D341Med (cell line): ENCODE measurements at regions not wholly inside any gene's neighbourhood (a gene's known extent, or its start where the extent isn't known, plus 50 kb on each side); places are given as distances from the start of the nearest gene placed in this dataset.

Experiments used
- DNase-seq: peaks from one replicate; pipeline ENCODE4 v3.0.0; 2012; ENCODE audit warnings: low spot score

DNA sequence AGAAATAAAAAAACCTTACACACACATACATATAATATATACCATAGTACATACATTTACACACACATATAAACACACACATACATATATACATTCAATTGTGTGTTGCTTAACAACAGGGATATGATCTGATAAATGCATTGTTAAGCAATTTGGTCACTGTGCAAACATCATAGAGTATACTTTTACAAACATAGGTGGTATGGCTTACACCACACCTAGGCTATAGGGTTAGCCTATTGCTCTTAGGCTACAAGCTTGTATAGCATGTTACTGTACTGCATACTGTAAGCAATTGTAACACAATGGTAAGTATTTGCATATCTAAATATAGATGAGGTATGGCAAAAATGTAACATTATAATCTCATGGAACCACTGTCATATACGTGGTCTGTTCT, 156.8 kb upstream of the ERBB4 start:
- DNase-seq, result no peak

DNA sequence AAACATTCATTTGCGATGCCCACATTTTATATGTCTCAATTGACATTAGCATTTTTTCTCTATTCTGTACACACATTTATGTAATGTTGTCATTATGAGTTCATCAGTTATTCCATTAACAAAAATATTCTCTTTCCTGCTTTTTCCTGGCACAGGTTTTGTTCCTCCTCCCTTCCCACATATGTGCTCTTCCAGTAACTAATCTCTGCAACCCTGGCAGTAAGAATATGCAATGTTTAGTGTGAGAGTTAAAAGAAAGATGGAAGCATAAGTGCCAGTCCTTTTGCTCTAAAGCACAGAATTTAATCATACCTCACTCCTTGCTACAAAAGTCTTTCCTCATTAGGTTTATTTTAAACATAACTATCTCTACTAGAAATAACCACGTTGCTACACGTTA, 155.8 kb upstream of the ERBB4 start:
- no peak for DNase-seq

DNA sequence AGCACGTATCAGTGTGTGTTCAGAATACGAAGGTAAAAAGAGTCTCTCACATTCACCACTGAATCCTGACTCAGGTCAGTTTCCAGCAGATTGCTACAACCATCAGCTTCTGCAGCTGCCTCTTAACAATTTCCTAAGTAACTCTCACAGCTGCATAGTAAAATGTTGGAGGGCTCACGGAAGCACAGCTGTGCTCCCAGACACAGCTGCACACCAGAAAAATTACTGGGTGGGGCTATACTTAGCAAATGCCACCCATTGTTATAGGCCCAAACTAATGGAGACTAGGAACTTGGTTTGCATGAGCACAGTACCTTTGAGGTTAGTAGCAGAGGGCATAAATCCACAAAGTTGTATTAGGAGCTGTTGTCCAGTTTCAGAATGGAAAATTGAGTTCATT, 153.9 kb upstream of the ERBB4 start:
- DNase-seq, result no peak

DNA sequence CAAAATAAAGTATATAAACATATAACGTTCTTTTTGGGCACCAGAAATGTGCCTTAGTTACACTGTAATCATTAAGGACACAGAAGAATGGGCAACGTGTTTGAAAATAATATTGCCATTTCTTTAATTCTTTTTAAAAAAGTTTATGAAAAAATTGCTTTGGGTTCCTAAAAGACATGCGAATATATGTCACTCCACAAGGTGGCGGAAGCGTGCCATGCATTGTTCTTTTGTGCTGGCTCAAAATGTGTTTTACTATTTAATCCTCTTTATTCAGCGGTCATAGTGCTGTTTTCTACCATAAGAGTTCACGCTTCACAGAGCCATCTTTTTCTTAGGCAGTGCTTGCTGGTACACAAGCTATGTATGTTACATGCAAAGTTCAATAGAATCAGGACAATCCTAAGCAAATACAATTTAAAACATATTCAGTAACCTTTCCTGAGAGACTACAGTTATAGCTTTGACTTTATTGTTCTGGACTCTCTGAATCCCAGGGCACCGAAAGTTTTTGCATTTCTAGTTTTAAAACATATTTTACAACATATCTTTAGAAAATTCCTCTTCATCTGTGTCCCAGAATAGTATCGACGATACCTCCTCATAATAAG, 147.8 kb upstream of the ERBB4 start:
- peak; percentile 55 for DNase-seq

DNA sequence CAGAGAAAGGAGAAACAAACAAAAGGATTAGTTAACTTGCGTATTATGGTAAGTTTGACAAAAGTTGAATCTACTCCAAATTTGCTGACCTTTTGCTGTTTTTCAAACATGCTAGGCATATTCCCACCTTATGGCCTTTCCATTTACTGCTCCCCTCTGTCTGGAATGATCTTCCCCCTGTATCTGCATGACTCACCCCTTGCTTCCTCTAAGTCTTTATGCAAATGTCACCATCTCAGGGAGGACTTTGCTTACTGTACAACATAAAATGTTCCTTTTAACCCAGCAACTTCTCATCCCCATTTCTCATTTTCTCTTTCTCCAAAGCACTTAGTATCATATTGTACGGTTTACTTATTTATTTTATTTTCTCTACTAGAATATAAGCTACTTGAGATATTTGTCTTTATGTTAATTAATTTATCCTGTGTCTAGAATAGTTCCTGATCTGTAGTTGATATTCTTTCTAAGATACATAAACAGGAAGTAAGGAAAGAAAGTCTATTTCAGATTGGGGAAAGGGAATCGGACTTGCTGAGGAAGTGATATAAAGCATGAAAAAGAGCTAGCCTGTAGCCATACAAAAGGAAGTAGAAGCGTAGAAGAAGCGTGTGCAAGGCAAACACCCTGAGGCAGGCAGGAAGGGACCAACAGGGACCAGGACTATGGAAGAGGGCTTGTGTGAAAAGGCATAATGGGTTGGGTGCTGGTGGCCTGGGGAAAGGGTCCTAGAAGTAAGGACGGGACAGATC, 144.9 kb upstream of the ERBB4 start:
- no peak for DNase-seq

DNA sequence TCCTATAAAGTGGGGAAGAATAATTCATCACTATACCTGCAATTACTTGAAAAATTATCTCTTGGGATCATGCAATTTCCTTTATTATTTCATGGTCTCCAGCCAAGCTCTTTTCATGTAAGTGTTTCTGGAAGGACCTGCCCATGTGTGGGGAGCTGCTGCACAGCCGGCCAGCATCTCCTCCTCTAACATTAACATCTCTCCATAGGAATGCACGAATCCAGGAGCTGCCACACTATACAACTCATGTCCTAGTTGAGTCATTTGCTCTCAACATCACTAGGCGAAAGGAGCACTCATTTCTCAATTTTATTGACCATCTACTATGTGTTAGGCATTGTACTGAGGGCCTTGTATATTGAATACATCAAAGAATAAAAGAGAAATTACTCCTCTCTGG, 144.3 kb upstream of the ERBB4 start:
- DNase-seq, result no peak

DNA sequence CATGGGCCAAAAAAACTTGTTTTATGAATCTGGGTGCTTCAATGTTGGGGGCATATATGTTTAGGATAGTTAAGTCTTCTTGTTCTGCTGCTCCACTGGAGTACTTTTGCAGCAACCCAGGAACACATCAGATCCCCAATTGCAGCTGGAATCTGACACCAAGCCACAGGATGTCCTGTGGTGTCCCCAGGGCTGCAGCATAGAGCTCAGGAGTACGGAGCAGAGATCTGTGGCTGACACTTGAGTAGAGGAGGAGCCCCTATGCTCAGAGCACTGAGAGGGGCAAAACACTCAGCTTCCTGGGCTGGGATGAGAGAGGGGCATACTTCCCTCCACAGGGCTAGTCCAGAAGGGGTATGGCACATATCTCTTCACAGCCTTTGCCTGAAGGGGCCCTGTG, 138.9 kb upstream of the ERBB4 start:
- no peak for DNase-seq

DNA sequence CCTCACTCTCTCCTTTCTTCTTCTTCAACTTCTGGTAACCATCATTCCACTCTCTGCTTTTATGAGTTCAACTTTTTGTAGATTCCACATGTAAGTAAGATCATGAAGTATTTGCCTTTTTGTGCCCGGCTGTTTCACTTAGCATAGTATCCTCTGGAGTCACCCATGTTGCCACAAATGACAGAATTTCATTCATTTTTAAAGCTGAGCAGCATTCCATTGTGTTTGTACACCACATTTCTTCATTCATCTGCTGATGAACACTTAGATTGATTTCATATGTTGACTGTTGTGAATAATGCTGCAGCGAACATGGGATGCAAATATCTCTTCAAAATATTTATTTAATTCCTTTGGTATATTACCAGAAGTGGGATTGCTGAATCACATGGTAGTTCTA, 133.6 kb upstream of the ERBB4 start:
- DNase-seq, result no peak

DNA sequence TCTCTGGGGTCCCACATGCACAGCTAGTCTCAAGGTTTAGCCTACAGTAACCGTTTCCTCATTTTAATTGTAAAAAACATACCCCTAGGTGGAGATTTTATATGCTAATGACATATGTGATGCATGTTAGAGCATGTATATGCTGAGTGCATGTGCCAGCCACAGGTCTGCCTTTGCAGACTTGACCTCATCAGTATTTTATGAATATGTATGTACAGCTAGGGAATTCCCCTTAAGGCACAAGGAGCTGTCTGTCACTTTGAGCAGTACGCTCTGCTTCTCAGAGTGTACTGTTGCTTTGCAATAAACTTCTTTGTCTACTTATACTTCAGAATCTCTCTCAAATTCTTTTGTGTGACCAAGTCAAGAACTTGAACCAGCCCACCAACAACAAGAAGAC, 131.2 kb upstream of the ERBB4 start:
- DNase-seq, result no peak

DNA sequence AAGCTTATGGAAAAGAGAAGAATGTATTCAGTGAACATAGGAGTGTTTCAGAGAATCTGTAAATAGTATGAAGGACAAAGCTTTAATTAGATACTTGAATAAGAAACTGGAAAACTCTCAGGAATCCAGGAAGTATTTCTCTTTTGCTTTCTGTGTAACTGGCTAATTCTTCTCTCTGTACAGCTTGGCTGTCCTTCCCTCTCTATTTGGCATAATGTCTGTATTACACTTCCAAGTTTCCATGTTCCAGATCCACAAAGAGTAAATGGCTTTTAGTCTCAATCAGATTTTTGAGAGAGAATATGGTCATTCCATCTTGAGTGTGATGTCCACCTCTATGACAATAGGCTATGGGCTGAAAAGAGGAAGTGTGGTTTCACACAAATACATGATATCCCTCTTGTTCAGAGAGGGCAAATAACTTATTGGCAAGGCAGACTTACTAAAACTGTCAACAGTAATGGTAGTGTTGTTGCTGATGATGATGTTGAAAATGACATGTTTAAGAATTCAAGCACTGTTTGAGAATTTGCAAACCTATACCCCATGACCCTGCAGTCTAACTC, 129.2 kb upstream of the ERBB4 start:
- DNase-seq, result no peak

DNA sequence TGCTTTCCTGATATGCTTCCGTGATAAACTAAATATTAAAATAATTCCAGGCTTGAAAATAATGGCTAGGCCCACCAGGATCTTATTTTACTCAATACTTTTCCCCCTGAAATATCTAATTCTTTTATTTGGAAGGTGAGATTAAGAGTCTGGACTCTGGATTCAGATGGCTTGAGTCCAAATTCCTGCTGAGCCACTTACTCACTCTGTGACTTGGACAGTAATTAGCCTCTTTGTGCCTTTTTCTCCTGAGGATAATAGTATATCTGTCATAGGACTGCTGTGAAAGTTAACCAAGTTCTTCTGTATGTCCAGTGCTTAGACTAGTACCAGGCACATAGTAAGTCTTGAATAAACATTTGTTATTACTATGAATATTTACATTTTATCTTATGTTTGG, 127.3 kb upstream of the ERBB4 start:
- DNase-seq, result no peak

DNA sequence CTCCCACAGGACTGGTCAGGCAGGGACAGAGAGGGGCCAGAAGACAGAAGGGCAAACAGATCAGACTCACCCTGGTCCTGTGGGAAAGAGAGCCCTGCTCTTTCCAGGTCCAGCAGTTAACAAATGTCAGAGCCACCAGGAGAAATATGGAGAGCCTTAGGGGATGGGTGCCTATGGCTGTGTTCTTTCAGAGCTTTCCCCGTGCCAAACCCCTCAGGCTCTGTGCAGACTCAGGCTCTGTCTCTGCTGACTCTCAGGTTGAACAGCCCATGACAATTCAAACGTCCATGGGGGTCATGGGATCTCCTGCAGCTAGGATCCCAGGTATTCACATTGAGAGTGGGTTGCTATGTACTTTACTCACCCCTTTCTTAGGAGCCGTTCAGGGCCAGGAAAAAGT, 120.8 kb upstream of the ERBB4 start:
- no peak for DNase-seq

DNA sequence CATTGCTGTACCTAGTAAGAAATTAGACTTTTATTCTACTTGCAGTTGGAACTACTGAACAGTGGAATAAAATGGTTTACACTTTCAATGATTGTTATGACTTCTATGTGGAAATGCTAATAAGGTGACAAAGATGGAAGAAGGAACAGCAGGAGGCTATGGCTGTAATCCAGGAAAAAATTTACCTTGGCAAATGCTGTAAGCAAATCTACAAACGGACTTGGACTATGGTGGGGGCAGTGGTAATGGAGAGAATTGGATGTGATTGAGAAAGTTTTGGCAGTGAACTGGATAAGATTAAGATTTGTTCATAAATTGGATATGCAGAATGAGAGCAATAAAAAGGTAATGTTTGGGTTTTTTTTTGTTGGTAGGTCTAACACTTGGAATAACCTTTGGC, 111.0 kb upstream of the ERBB4 start:
- no peak for DNase-seq

DNA sequence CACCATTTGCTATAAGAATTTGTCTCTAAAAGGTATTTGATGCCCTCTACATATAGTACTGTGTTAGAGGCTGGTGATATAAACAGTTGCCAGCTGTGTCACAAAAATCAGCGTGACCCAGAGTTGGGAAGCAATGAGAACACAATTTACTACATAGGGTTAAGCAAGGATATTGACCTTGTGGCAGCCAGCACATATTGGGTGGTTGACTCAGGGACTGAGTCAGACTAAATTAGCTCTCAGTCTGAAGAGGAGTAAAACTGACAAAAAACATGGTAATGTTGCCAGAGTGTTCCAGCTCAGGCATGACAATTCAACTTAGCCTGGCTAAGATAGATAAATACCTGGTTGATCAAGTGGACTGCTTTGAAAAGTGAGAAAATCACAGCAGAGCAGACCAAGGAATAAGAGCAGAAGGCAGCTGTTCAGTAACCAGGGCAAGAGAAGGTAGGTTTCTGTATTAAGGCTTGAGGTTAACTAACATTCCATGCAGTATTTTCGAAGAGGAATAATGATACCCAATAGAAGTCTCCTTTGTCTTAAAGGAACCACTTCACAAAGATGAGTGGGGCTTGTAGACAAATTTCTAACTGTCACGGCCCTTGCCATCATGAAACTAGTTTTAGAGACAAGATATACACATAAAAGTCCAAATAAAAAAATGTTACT, 108.2 kb upstream of the ERBB4 start:
- no peak for DNase-seq

DNA sequence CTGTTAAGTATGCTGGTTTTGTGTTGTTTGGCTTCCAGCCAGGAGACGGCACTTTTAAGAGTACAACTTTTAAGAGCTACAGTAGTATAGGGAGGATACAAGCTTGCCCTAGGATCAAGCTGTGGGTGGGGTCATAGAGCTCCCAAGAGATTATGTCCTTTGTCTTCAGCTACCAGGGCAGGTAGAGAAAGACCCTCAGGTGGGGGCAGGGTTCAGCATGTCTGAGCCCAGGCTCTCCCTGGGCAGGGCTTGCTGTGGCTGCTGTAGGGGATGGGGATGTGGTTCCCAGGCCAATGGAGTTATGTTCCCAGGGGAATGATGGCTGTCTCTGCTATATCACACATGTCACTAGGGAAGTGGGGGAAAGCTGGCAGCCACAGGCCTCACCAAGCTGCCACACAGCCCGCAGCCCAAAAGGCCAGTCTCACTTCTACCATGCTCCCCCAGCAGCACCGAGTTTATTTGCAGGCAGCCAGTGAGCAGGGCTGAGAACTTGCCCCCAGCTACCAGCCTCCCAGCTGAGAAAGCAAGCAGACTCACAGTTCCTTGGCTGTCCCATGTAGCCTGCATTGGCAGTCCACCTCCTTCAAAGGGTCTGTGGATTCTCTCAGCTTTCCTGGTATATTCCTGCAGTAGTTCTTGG, 105.7 kb upstream of the ERBB4 start:
- DNase-seq, result no peak

DNA sequence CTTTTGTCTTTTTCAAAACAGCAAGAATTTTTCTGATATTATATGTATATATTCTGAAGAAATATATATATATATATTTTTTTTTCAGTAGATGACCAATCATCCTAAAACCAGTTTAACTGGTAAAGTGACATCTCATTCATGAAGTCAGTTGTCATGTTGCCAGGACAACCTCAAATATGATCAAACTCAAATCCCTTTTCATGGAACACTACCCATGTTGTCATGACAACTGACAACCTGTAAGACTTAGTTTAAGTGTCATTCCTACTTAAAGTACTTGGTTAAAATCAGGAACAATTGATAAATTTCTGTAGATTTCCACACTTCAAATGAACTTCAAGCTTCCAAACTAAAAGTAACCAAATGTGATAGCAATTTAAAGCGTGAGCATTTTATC, 101.8 kb upstream of the ERBB4 start:
- DNase-seq, result no peak

DNA sequence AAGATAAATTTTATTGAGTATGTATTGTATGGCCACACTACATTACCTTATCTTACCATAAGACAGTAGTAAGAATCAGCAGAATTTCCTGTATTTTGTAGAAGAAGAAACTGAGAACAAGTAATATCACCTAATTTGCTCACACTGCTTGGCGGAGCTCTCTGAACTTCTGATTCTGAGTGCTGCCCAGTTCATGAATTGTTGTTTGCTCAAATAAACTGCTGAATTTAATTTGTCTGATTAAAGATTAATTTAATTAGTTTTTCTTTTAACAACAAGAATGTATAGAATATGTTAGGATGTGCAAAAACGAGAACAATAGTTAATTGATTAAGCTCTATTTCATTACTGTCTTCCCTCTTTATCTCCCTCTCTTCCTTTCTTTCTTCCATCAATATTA, 100.1 kb upstream of the ERBB4 start:
- DNase-seq, result no peak

DNA sequence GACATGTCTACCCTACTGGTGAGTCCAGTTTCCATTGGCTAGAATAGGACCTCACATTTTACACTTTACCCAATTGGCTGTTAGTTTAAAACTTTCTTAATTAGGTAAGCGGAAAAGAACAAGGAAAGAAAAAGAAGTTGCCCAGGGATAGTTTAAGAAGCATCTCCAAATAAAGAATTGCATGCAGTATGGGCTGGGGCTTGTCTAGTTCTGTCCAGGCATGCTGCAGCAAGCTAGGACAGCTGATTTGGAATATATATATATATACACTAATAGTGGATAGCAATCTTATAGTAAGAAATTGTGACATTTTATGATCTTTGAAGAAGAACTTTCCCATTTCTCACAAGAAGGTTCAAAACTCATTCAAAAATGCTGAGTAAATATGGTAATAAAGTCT, 90.0 kb upstream of the ERBB4 start:
- DNase-seq, result no peak

DNA sequence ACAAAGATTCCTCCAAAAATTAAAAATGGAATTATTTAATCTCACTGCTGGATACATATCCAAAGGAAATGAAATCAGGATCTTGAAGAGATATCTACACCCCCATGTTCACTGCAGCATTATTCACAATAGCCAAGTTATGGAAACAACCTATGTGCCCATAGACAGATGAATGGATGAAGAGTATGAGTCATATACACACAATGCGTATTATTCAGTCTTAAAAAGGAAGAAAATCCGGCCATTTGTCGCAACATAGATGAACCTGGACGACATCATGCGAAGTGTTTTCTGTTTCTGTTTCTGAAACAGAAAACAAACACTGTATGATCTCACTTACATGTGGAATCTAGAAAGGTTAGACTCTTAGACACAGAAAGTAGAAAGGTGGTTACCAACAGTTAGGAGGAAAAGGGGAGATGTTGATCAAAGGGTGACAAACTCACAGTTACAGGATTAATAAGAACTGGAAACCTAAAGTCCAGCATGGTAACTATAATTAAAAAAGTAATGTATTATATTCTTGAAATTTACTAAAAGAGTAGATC, 87.8 kb upstream of the ERBB4 start:
- DNase-seq, result no peak

DNA sequence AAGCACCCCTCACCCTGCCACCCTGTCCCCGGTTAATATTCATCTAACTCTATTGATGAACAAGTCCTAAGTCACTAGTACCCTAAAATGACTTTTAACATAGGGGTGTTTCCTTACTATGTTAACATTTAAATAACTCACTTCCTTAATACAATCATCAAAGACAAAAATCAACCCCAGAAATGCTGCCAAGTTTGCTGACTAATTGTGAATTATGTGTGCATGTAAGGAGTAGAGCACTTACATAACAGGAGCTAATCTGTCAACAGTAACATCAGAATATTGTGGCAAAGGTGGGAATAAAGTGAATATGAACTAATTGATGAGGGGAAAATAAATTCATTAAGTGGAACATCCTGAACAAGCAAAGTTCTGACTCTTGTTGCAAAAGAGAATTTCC, 81.4 kb upstream of the ERBB4 start:
- DNase-seq, result no peak

DNA sequence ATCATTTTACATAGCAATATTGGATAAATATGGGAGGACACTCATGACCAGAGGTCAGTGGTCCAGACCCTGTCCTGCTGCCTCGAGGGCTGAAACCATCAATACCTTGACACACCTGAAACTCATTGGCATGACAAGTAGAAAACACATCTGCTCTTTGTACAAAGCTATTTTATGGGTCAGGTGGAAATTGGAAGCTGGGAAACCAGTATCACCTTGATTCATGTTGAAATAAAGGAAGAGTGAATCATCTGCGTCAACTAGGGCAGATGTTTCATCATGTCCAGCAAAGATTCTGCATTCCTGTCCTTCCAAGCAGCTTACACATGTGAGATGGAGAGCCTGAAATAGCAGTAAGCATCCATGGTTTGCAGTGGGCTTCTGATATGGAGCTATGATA, 80.0 kb upstream of the ERBB4 start:
- DNase-seq, result no peak

DNA sequence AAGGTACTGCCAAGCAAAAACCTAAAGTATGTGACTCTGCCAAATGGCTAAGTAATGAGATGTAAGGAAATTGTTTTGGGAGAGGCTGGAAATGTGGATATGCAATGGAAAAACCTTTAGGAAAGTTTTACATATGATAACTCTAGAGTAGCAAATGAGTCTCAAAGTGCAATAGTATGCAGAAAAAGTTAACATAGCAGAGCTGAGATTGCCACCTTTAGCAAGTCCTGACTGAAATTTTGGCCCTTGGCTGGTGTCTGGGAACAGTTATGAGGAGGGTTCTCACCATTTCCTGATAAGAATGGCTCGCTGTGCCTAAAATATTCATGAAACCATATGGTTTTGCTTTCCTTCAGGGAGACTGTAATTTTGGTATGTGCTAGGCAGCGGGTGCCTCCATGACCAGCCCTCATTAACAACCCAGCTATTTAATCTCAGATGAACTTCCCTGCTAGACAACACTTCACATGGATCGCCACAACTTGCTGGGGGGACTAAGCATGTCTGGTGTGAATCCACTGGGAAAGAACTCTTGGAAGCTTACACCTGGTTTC, 72.3 kb upstream of the ERBB4 start:
- no peak for DNase-seq
